Activated naive CD4-positive, alpha-beta T cell treated with anti-CD3 and anti-CD28 coated beads, Interleukin-2, amount 50 U/mL, for 72 hours (primary cell): ENCODE measurements at regions not wholly inside any gene's neighbourhood (a gene's known extent, or its start where the extent isn't known, plus 50 kb on each side); places are given as distances from the start of the nearest gene placed in this dataset.

Source experiments
- ATAC-seq, 2 donors: fragments of 150-1000 bp; cut with Tn5 transposase; 2 replicates each; pipeline ENCODE4 v1.10.0; 2021; ENCODE audit warnings: mild to moderate bottlenecking in 2 of 2, moderate library complexity in 2 of 2
- DNase-seq, 2 donors: peaks; one replicate each; pipeline ENCODE4 v3.0.0; 2021 to 2022; ENCODE audit warnings: low spot score in 2 of 2
- H3K27ac Mint-ChIP-seq, 2 donors: one replicate each; pipeline ENCODE4 v1.8.0; 2022; ENCODE audit warnings: mild to moderate bottlenecking in 2 of 2, mixed read lengths in 2 of 2
- H3K36me3 Mint-ChIP-seq, 2 donors: one replicate each; pipeline ENCODE4 v1.8.0; 2022; ENCODE audit warnings: mixed read lengths in 2 of 2
- H3K9me3 Mint-ChIP-seq, 2 donors: one replicate each; pipeline ENCODE4 v1.8.0; 2022; ENCODE audit warnings: mixed read lengths in 2 of 2

DNA sequence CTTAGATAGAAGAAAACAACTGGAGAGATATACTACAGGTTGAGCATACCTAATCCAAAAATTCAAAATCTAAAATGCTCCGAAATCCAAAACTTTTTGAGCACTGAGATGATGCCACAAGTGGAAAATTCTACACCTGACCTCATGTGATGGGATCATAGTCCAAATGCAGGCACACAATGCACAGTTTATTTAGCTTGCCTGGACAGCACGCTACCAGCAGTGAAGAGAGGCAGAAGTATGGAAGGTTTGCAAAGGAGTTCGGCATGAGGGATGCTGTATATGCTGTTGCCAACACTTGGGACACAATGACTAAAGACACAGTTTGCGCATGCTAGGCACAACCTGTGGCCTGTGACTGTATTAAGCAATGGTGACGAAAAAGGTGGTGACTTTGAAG lies 58.1 kb upstream of the CAND1 start:
- ATAC-seq = no peak
- no peaks in the 10 kb centered on the region for H3K36me3 Mint-ChIP-seq
- no peak for DNase-seq
- H3K9me3 Mint-ChIP-seq = no peaks in the 10 kb centered on the region
- H3K27ac Mint-ChIP-seq = no peak overlapping the region

DNA sequence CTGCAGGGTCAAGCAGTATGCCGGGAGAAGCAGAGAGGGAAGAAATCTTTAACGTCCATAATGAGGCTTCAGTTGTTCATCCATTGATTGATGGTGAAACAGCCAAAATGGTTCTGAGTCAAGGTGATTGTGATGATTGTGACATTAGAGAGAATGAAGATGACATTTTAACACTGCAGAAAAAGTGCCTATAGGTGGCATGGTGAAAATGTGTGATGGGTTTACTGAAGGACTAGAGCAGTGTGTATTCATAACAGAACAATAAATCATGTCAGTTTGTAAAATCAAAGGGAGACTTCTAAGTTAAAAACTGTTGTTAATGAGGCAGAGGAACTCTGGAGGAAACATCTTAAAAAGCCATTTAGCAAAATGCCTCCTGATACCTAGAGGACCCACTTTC lies 57.7 kb upstream of the CAND1 start:
- no peak for ATAC-seq
- no peak overlapping the region for H3K27ac Mint-ChIP-seq

DNA sequence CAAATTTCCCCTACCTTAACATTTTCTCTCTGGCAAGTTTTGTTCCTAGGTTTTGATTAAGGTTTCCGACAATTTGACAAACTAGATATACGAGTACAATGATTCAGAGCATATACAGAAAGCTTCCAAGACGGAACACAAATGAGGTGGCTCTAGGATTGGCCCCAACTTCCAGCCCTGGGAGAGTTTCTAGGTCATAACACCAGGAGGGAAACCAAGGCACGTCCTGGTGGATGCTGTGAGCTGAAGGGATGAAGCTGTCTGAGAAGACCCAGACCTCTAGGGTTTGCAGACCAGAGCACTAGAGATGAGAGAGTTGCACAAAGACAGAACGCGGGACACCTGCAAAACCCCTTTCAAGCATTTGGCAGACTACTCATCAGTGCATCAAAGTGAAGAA lies 51.5 kb upstream of the CAND1 start:
- ATAC-seq (no peak), DNase-seq (no peak)
- H3K36me3 Mint-ChIP-seq = no peaks in the 10 kb centered on the region
- no peak overlapping the region for H3K27ac Mint-ChIP-seq
- no peaks in the 10 kb centered on the region for H3K9me3 Mint-ChIP-seq

More for the DNA sequence above, 57.7 kb upstream of the CAND1 start:
- Mint-ChIP-seq H3K9me3 (no peaks in the 10 kb centered on the region), H3K36me3 (no peaks in the 10 kb centered on the region)
- DNase-seq = no peak
